ENCODE measurements at regions not wholly inside any gene's neighbourhood (a gene's known extent, or its start where the extent isn't known, plus 50 kb on each side); places are given as distances from the start of the nearest gene placed in this dataset.

GRCh38 chr9:100856238-100856637, 172.3 kb upstream of the PLPPR1 start:
- Histone ChIP-seq H3K9me2 (replicated peaks; ENCODE audit: insufficient read depth, low read length) (no peaks in the 10 kb centered on the region), H3F3A (ENCODE audit: insufficient read depth) (no peaks in the 10 kb centered on the region), H4K20me1 (ENCODE audit: low read depth, low read length) (no peaks in the 10 kb centered on the region), H3K79me2 (ENCODE audit: insufficient read depth, low read length) (no peaks in the 10 kb centered on the region), H3K9ac (ENCODE audit: low read length) (no peak overlapping the region), H3K9me3 (ENCODE audit: insufficient read depth, low read length) (no peaks in the 10 kb centered on the region), H3K36me3 (ENCODE audit: low read length) (no peaks in the 10 kb centered on the region), H3K4me2 (ENCODE audit: low read depth, low read length, poor library complexity, severe bottlenecking) (no peak overlapping the region), H3K27ac (ENCODE audit: low read depth, low read length) (no peak overlapping the region), H3K27me3 (ENCODE audit: low read length) (no peaks in the 10 kb centered on the region), H2AFZ (ENCODE audit: low read depth, low read length, severe bottlenecking) (no peak overlapping the region), H3K4me3 (ENCODE audit: insufficient read depth, low read length, poor library complexity, severe bottlenecking) (no peak overlapping the region)
- TF ChIP-seq, protein P1, sequence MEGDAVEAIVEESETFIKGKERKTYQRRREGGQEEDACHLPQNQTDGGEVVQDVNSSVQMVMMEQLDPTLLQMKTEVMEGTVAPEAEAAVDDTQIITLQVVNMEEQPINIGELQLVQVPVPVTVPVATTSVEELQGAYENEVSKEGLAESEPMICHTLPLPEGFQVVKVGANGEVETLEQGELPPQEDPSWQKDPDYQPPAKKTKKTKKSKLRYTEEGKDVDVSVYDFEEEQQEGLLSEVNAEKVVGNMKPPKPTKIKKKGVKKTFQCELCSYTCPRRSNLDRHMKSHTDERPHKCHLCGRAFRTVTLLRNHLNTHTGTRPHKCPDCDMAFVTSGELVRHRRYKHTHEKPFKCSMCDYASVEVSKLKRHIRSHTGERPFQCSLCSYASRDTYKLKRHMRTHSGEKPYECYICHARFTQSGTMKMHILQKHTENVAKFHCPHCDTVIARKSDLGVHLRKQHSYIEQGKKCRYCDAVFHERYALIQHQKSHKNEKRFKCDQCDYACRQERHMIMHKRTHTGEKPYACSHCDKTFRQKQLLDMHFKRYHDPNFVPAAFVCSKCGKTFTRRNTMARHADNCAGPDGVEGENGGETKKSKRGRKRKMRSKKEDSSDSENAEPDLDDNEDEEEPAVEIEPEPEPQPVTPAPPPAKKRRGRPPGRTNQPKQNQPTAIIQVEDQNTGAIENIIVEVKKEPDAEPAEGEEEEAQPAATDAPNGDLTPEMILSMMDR (IDR thresholded peaks at IDR 0.05; ENCODE audit: insufficient read depth, low read length, poor library complexity, severe bottlenecking): no peak

GRCh38 chr9:100865111-100865510, 163.4 kb upstream of the PLPPR1 start:
- no peak for TF ChIP-seq EZH2phosphoT487 (conservative IDR thresholded peaks at IDR 0.05; ENCODE audit: low read length)
- TF ChIP-seq, protein P1 (IDR thresholded peaks at IDR 0.05; ENCODE audit: insufficient read depth, low read length, poor library complexity, severe bottlenecking): no peak
- no peaks in the 10 kb centered on the region for H4K20me1 ChIP-seq (ENCODE audit: low read depth, low read length)
- H3K4me3 ChIP-seq (ENCODE audit: insufficient read depth, low read length, poor library complexity, severe bottlenecking): no peak overlapping the region

DNA sequence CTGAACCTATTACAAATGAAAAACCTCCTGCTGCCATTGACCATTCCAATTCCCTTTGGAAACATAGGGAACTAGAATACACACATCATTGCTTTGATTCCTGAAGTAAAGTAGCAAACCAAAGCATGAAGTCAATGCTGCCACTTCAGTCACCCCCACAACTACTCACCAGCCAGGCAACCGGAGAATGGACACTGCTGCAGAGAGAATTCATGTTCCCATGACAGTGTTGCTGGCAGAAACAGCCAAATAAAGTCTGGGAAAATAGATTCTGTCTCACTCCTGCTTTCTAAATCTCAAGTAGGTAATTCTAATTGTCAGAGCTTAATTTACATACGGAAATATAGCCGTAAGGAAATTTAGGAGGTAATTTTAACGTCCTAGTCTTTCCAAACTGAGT, 162.9 kb upstream of the PLPPR1 start:
- no peaks in the 10 kb centered on the region for H3K27me3 ChIP-seq (ENCODE audit: low read length)

More at GRCh38 chr9:100865111-100865510, 163.4 kb upstream of the PLPPR1 start:
- Histone ChIP-seq H3K4me2 (ENCODE audit: low read depth, low read length, poor library complexity, severe bottlenecking) (no peak overlapping the region), H3K36me3 (ENCODE audit: low read length) (no peaks in the 10 kb centered on the region), H3K9me3 (ENCODE audit: insufficient read depth, low read length) (no peaks in the 10 kb centered on the region), H3K27me3 (ENCODE audit: low read length) (no peaks in the 10 kb centered on the region), H3K9ac (ENCODE audit: low read length) (no peak overlapping the region), H3K79me2 (ENCODE audit: insufficient read depth, low read length) (no peaks in the 10 kb centered on the region), H3K9me2 (replicated peaks; ENCODE audit: insufficient read depth, low read length) (no peaks in the 10 kb centered on the region), H2AFZ (ENCODE audit: low read depth, low read length, severe bottlenecking) (no peak overlapping the region), H3F3A (ENCODE audit: insufficient read depth) (no peaks in the 10 kb centered on the region), H3K27ac (ENCODE audit: low read depth, low read length) (no peak overlapping the region)

More for the DNA sequence above, 162.9 kb upstream of the PLPPR1 start:
- no peak overlapping the region for H3K9ac ChIP-seq (ENCODE audit: low read length)
- no peaks in the 10 kb centered on the region for H4K20me1 ChIP-seq (ENCODE audit: low read depth, low read length)
- H3K9me3 ChIP-seq (ENCODE audit: insufficient read depth, low read length): no peaks in the 10 kb centered on the region
- H3K4me2 ChIP-seq (ENCODE audit: low read depth, low read length, poor library complexity, severe bottlenecking): no peak overlapping the region
- TF ChIP-seq, protein P1 (IDR thresholded peaks at IDR 0.05; ENCODE audit: insufficient read depth, low read length, poor library complexity, severe bottlenecking): no peak
- no peak for TF ChIP-seq EZH2phosphoT487 (conservative IDR thresholded peaks at IDR 0.05; ENCODE audit: low read length)
- H3K36me3 ChIP-seq (ENCODE audit: low read length): no peaks in the 10 kb centered on the region
- no peak overlapping the region for H2AFZ ChIP-seq (ENCODE audit: low read depth, low read length, severe bottlenecking)
- H3K79me2 ChIP-seq (ENCODE audit: insufficient read depth, low read length): no peaks in the 10 kb centered on the region
- no peaks in the 10 kb centered on the region for H3K9me2 ChIP-seq (replicated peaks; ENCODE audit: insufficient read depth, low read length)
- H3F3A ChIP-seq (ENCODE audit: insufficient read depth): no peaks in the 10 kb centered on the region
- no peak overlapping the region for H3K4me3 ChIP-seq (ENCODE audit: insufficient read depth, low read length, poor library complexity, severe bottlenecking)
- no peak overlapping the region for H3K27ac ChIP-seq (ENCODE audit: low read depth, low read length)

All from SU-DHL-6 (cell line).